ENCODE measurements at regions not wholly inside any gene's neighbourhood (a gene's known extent, or its start where the extent isn't known, plus 50 kb on each side); places are given as distances from the start of the nearest gene placed in this dataset.

GRCh38 chr4:136281889-136282288 lies 1250.4 kb downstream of the PCDH18 start:
- intact Hi-C loops (cut with micrococcal nuclease; ENCODE audit: unreplicated experiment) = no loop called here
- ChIA-PET CTCF (no interaction called here), POLR2A (no interaction called here)
- in situ Hi-C loops (cut with HindIII; ENCODE audit: low pct_unique_long_range_greater_than_20kb, low sequenced_read_pairs) = no loop called here
- Histone ChIP-seq H3K36me3 (ENCODE audit: control insufficient read depth, insufficient read depth, low read length) (no peaks in the 10 kb centered on the region; the same call in 1 of the 2 replicates), H3K27ac (ENCODE audit: low read length) (no peak overlapping the region), H3K27me3 (ENCODE audit: control insufficient read depth, insufficient read depth, low read length) (no peaks in the 10 kb centered on the region), H3K4me3 (ENCODE audit: low read depth in 2 of 2, low read length in 2 of 2) (no peak overlapping the region), H3K9me3 (ENCODE audit: control insufficient read depth, insufficient read depth, low read depth, low read length) (no peaks in the 10 kb centered on the region), H3K4me1 (ENCODE audit: control insufficient read depth, insufficient read depth, low read length) (no peaks in the 10 kb centered on the region)
- no peak for TF ChIP-seq SIN3A (IDR thresholded peaks at IDR 0.05; ENCODE audit: borderline replicate concordance, insufficient read depth, low read depth, low read length)
- no peak for TF ChIP-seq POLR2AphosphoS5 (IDR thresholded peaks at IDR 0.05; ENCODE audit: low read depth, low read length)
- no peak for TF ChIP-seq REST (IDR thresholded peaks at IDR 0.05; ENCODE audit: insufficient read depth in 1 of 2, low read depth in 2 of 2, low read length in 1 of 2)
- TF ChIP-seq CTCF (IDR thresholded peaks at IDR 0.05) = no peak
- no peak for TF ChIP-seq TCF7L2 (IDR thresholded peaks at IDR 0.05; ENCODE audit: low read depth, low read length)
- ATAC-seq (no peak), DNase-seq (ENCODE audit: low read depth, low spot score) (no peak)
- no TSS peak for BruUV-seq (replicated peaks)

- H3K27me3 ChIP-seq (ENCODE audit: control insufficient read depth, insufficient read depth, low read length) = no peaks in the 10 kb centered on the region
- ChIA-PET CTCF (no interaction called here), POLR2A (no interaction called here)
- intact Hi-C loops (cut with micrococcal nuclease; ENCODE audit: unreplicated experiment) = no loop called here
- BruUV-seq (replicated peaks) = no TSS peak
- no peak overlapping the region for H3K27ac ChIP-seq (ENCODE audit: low read length)
- no peaks in the 10 kb centered on the region for H3K4me1 ChIP-seq (ENCODE audit: control insufficient read depth, insufficient read depth, low read length)
- no peak overlapping the region for H3K4me3 ChIP-seq (ENCODE audit: low read depth in 2 of 2, low read length in 2 of 2)
- ATAC-seq = no peak
- in situ Hi-C loops (cut with HindIII; ENCODE audit: low pct_unique_long_range_greater_than_20kb, low sequenced_read_pairs) = no loop called here
- DNase-seq (ENCODE audit: low read depth, low spot score) = no peak
- no peaks in the 10 kb centered on the region for H3K9me3 ChIP-seq (ENCODE audit: control insufficient read depth, insufficient read depth, low read depth, low read length)
- no peaks in the 10 kb centered on the region; the same call in 1 of the 2 replicates for H3K36me3 ChIP-seq (ENCODE audit: control insufficient read depth, insufficient read depth, low read length)
- TF ChIP-seq SIN3A (IDR thresholded peaks at IDR 0.05; ENCODE audit: borderline replicate concordance, insufficient read depth, low read depth, low read length) = no peak
- TF ChIP-seq REST (IDR thresholded peaks at IDR 0.05; ENCODE audit: insufficient read depth in 1 of 2, low read depth in 2 of 2, low read length in 1 of 2) = no peak
- TF ChIP-seq CTCF (IDR thresholded peaks at IDR 0.05) = no peak
- no peak for TF ChIP-seq POLR2AphosphoS5 (IDR thresholded peaks at IDR 0.05; ENCODE audit: low read depth, low read length)
- no peak for TF ChIP-seq TCF7L2 (IDR thresholded peaks at IDR 0.05; ENCODE audit: low read depth, low read length)
Measured at GRCh38 chr4:136281307-136281706, 1251.0 kb downstream of the PCDH18 start.

Measured in Panc1 (cell line).